ENCODE measurements at regions not wholly inside any gene's neighbourhood (a gene's known extent, or its start where the extent isn't known, plus 50 kb on each side); places are given as distances from the start of the nearest gene placed in this dataset.

- H3K4me3 ChIP-seq (ENCODE audit: low read depth, low read length): no peak overlapping the region
- no peaks in the 10 kb centered on the region for H3K9me3 ChIP-seq
- TF ChIP-seq CTCF (IDR thresholded peaks at IDR 0.05; ENCODE audit: low read depth, low read length): no peak
- no peaks in the 10 kb centered on the region for H3K27me3 ChIP-seq
- no peak for DNase-seq
- no peaks in the 10 kb centered on the region for H3K36me3 ChIP-seq
- H3K4me1 ChIP-seq: no peaks in the 10 kb centered on the region
Measured at GRCh38 chr10:37479469-37479868, 354.1 kb downstream of the ANKRD30A start.

GRCh38 chr10:37478381-37478780, 353.0 kb downstream of the ANKRD30A start:
- DNase-seq: no peak
- no peaks in the 10 kb centered on the region for H3K4me1 ChIP-seq
- H3K36me3 ChIP-seq: no peaks in the 10 kb centered on the region
- no peaks in the 10 kb centered on the region for H3K9me3 ChIP-seq
- no peaks in the 10 kb centered on the region for H3K27me3 ChIP-seq
- no peak overlapping the region for H3K4me3 ChIP-seq (ENCODE audit: low read depth, low read length)
- TF ChIP-seq CTCF (IDR thresholded peaks at IDR 0.05; ENCODE audit: low read depth, low read length): no peak

- TF ChIP-seq CTCF (IDR thresholded peaks at IDR 0.05; ENCODE audit: low read depth, low read length): no peak
- Histone ChIP-seq H3K4me3 (ENCODE audit: low read depth, low read length) (no peak overlapping the region), H3K27me3 (no peaks in the 10 kb centered on the region), H3K36me3 (no peaks in the 10 kb centered on the region), H3K4me1 (no peaks in the 10 kb centered on the region), H3K9me3 (no peaks in the 10 kb centered on the region)
- DNase-seq: no peak
Measured at GRCh38 chr10:37476285-37476684, 350.9 kb downstream of the ANKRD30A start.

- no peak for DNase-seq
- H3K4me3 ChIP-seq (ENCODE audit: low read depth, low read length): no peak overlapping the region
- no peaks in the 10 kb centered on the region for H3K36me3 ChIP-seq
- H3K27me3 ChIP-seq: no peaks in the 10 kb centered on the region
- H3K9me3 ChIP-seq: no peaks in the 10 kb centered on the region
- no peak for TF ChIP-seq CTCF (IDR thresholded peaks at IDR 0.05; ENCODE audit: low read depth, low read length)
- no peaks in the 10 kb centered on the region for H3K4me1 ChIP-seq
Measured at GRCh38 chr10:37474645-37475044, 349.2 kb downstream of the ANKRD30A start.

GRCh38 chr10:37473906-37474305, 348.5 kb downstream of the ANKRD30A start:
- no peak for TF ChIP-seq CTCF (IDR thresholded peaks at IDR 0.05; ENCODE audit: low read depth, low read length)
- Histone ChIP-seq H3K9me3 (no peaks in the 10 kb centered on the region), H3K36me3 (no peaks in the 10 kb centered on the region), H3K27me3 (no peaks in the 10 kb centered on the region), H3K4me1 (no peaks in the 10 kb centered on the region), H3K4me3 (ENCODE audit: low read depth, low read length) (no peak overlapping the region)
- DNase-seq: no peak

- no peak overlapping the region for H3K4me3 ChIP-seq (ENCODE audit: low read depth, low read length)
- DNase-seq: no peak
- no peak for TF ChIP-seq CTCF (IDR thresholded peaks at IDR 0.05; ENCODE audit: low read depth, low read length)
- no peaks in the 10 kb centered on the region for H3K9me3 ChIP-seq
- H3K27me3 ChIP-seq: no peaks in the 10 kb centered on the region
- H3K4me1 ChIP-seq: no peaks in the 10 kb centered on the region
- H3K36me3 ChIP-seq: no peaks in the 10 kb centered on the region
Measured at GRCh38 chr10:37467246-37467645, 341.8 kb downstream of the ANKRD30A start.
